ENCODE measurements at regions not wholly inside any gene's neighbourhood (a gene's known extent, or its start where the extent isn't known, plus 50 kb on each side); places are given as distances from the start of the nearest gene placed in this dataset.
A peak's percentile ranks its signal among the peaks of the same experiment; 100 is the strongest.

DNA sequence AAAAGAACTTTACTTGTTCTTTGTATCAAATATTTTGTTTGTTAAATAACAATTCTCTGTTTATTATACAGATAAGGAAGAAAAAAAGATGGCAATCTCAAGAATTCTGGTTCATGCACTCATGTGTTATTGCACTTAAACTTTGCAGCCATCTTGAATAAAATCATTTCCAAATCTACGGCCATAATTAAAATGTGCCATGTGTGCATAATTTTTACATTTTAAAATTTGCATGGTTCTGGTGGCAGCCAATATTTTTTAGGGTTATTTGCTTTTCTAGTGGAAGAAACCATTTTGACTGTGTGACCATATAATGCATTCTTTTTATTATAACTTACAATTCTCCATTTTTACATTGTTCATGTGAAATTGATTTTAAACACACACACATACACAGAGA lies 1518.1 kb upstream of the ZEB2 start:
- no peak for DNase-seq (ENCODE audit: low spot score)

DNA sequence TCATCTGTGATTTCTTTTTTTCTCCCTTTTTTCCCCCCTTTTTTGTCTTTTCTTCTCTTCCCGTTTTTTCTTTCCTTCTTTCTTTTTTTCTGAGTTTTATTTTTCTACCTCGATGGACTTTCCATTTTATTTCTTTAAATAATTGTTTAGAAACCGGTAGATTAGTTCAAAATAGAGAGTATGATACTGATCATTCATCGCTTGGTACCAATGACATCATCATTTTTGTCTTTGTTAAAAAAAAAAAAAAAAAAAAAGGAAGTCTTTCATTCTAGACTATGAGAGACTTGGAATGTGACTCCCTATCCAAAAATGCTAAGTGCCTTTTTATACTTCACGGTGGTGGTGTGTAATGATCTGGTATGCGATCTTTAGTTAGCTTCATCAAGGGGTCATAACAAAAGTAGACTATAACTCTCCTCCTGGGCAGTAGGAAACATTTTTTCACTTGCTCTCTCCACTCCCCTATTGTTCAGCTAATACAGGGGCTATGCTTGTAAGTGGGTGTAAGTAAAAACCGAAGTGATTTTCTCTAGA lies 1517.5 kb upstream of the ZEB2 start:
- no peak for DNase-seq (ENCODE audit: low spot score)

DNA sequence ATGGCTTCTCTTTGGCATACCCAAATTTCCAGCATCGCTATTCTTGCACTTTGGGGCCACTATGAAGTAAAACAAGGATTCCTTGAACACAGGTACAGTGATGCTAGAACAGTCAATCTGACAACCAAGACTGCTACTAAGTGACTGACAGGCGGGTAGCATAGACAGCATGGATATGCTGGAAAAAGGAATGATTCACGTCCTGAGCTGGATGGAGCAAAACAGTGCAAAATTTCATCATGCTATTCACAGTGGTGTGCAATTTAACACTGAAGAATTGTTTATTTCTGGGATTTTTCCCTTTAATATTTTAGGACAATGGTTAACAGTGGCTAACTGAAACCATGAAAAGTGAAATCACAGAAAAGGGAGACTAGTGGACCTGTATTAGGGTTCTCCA lies 1511.2 kb upstream of the ZEB2 start:
- no peak for DNase-seq (ENCODE audit: low spot score)

GRCh38 chr2:146027156-146027555 lies 1507.2 kb upstream of the ZEB2 start:
- DNase-seq (ENCODE audit: low spot score): no peak

GRCh38 chr2:146025519-146025918 lies 1505.6 kb upstream of the ZEB2 start:
- no peak for DNase-seq (ENCODE audit: low spot score)

DNA sequence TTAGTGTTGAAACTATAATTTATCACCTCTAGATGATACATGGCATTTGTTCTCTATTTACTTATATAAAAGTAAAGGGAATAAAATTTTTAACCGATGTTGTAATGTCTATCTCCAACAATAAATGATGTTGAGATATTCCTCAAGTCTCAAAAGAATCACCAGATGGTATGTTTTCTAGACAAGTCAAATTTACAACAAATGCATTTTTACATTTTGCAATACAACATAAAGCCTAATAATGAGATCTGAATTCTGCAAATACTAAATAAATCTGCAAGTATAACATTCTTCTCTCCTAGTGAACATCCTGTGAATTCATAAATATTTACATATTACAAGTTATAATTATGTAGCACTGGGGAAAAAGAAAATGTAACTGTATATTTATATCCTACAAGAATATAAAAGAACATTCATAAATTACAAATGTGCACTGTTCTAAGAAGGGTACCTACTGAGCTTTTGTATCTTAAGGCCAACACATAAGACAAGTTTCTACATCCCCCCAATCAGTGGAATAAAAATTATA lies 1504.4 kb upstream of the ZEB2 start:
- no peak for DNase-seq (ENCODE audit: low spot score)

- DNase-seq (ENCODE audit: low spot score): no peak
These were observed 1484.5 kb upstream of the ZEB2 start for GRCh38 chr2:146004462-146004861.

DNA sequence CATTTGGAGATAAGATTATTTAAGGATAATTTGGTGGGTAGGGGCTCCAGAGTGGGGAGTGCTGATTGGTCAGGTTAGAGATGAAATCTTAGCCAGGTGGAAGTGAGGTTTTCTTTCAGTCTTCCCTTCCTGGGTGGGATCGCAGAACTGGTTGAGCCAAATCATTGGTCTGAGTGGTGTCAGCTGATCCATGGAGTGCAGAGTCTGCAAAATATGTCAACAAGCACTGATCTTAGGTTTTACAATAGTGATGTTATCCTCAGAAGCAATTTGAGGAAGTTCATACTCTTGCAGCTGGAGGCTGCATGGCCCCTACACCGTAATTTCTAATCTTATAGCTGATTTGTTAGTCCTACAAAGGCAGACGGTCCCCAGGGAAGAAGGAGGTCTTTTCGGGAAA lies 1483.4 kb upstream of the ZEB2 start:
- no peak for DNase-seq (ENCODE audit: low spot score)

GRCh38 chr2:145994910-145995309 lies 1475.0 kb upstream of the ZEB2 start:
- DNase-seq (ENCODE audit: low spot score): no peak

DNA sequence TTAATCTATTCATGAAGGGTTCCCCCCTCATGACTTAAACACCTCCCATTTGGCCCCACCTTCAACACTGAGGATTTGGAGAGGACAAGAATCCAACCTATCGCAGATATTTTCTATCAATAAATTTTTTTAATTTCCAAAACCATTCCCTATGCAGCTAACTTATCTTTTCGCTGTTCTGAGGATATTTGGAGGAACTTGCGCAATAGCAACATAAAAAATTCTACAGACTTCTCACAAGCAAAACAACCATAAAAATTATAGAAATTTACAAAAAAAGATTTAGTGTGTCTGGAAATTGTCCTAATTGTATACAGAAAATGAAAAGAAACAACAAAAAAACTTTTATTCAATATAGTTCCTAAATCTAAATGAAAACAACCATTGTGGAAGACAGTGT lies 1472.7 kb upstream of the ZEB2 start:
- no peak for DNase-seq (ENCODE audit: low spot score)

- DNase-seq (ENCODE audit: low spot score): no peak
These were observed 1467.9 kb upstream of the ZEB2 start for GRCh38 chr2:145987793-145988192.

DNA sequence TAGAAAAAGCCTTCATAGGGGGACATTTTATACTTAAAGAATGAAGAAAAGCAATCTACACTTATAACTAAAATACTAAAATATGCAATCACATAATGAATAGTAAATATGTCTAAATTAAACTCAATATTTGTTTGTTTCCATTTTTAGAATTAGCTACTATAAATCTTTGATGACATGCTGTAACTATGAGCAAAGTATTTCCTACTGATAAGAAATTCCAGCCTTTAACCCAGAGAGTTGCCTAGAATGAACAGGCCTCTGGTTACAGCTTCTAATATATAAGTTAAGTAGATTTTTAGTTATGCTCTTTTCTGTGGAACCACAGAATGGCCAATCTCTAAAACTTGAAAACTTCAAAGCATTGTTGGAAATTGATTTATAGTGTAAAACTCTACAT lies 1465.6 kb upstream of the ZEB2 start:
- DNase-seq (ENCODE audit: low spot score): peak; percentile 9

- peak; percentile 68 for DNase-seq (ENCODE audit: low spot score)
These were observed 1464.7 kb upstream of the ZEB2 start for GRCh38 chr2:145984580-145984979.

DNA sequence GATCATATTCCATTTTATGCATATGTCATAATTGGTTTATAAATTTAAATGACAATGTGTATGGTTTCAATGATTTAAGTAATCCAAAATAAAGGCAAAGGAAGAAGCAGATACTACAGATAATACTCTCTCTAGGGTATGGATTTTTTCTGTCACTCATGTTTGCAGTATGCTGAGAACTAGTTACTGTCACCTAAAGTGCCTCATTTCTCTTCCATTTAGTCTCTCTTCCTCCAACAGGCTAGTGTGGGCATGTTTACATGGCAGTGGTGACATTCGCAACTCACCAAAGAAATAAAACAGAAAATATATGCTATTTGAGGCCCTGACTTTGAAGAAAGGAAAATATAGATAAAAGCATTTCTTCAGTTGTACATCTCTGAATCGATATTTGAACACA lies 1460.4 kb upstream of the ZEB2 start:
- DNase-seq (ENCODE audit: low spot score): no peak

- no peak for DNase-seq (ENCODE audit: low spot score)
These were observed 1455.5 kb upstream of the ZEB2 start for GRCh38 chr2:145975406-145975805.

GRCh38 chr2:145961846-145962245 lies 1441.9 kb upstream of the ZEB2 start:
- DNase-seq (ENCODE audit: low spot score): no peak

DNA sequence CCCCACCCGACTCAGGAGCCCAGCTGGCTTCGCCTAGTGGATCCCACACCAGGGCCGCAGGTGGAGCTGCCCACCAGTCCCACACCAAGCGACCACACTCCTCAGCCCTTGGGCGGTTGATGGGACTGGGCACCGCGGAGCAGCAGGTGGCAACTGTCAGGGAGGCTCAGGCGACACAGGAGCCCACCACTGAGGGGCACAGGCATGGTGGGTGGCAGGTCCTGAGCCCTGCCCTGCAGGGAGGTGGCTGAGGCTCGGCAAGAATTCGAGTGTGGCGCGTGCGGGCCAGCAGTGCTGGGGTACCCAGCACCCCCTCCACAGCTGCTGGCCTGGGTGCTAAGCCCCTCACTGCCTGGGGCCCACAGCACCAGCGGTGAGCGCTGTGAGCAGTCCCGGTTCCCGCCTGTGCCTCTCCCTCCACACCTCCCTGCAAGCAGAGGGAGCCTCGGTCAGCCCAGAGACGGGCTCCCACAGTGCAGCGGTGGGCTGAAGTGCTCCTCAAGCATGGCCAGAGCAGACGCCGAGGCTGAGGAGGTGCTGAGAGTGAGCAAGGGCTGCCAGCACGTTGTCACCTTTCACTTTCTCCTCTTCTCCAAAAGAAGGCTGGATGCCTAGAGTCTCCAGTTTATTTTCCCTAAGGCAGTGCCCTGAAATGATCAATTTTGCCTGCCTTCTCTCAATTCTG lies 1440.7 kb upstream of the ZEB2 start:
- DNase-seq (ENCODE audit: low spot score): no peak

DNA sequence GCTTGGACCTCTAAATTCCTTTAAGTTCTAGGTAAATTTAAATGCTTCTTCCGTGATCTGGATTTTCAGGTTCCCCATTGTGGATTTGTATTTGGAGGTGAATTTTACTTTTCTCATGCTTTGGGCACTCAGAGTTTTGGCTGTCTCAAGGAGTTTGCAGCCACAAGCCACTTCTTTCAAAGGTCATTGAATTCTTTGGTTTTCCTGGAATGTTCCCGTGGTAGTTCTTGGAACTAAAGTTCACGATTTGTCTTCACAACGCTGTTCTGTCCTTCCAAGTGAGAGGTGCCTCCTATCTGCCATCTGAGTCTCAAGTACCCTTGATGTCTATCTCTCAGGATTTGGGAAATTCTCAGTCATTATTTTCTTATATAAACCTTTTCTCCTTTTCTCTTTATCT lies 1438.7 kb upstream of the ZEB2 start:
- DNase-seq (ENCODE audit: low spot score): no peak

DNA sequence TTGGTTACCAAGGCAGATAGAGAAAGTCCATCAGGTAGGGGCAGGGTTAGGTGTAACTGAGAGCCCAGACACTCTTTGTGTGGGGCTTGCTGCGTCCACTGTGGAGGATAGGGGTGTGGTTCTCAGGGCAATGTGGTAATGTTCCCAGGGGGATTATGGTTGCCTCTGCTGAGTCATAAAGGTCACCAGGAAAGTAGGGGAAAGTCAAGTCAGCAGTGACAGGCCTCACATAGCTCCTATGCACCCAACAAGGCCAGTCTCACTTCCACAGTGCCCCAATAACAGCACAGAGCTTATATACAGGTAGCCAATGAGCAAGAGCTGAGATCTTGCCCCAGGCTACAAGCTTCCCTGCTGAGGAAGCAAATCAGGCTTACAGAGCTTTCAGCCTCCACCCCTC lies 1438.0 kb upstream of the ZEB2 start:
- peak; percentile 8 for DNase-seq (ENCODE audit: low spot score)

DNA sequence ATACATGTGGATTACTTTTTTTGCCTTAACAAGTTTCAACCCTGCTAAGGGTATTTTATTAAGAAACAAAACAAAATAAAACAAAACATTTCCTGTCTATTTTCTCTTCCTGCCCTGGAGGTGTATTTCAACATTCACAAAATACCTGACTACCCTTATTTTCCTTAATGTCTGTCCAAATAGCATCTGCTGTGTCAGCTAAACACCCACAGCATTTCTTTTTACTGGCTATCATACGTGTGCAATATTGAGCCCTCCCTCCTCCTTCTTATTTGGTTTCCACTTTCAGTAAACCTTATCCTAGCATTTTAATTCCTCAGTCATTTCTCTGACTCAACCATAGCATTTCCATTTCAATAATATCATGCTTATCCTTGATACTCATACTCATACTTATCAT lies 1420.0 kb upstream of the ZEB2 start:
- no peak for DNase-seq (ENCODE audit: low spot score)

DNA sequence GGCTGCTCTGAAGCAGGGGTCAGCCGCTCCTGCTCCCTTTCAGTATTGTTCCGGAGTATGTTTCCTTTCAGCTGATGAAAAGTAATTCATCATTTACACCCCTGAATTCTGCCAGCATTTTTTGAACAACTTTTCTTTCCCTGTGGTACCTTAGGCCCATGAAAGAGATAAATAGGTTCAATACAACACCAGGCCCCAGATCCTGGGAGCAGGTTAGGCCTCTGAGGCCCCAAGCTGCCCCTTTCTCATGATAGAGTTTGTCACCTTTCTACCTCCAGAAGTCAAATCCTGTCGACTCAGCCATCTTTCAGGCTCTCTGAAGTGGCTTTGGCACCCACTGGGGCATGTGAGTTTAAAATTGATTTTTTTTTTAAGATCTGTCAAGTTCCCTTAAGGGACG lies 1415.1 kb upstream of the ZEB2 start:
- no peak for DNase-seq (ENCODE audit: low spot score)

DNA sequence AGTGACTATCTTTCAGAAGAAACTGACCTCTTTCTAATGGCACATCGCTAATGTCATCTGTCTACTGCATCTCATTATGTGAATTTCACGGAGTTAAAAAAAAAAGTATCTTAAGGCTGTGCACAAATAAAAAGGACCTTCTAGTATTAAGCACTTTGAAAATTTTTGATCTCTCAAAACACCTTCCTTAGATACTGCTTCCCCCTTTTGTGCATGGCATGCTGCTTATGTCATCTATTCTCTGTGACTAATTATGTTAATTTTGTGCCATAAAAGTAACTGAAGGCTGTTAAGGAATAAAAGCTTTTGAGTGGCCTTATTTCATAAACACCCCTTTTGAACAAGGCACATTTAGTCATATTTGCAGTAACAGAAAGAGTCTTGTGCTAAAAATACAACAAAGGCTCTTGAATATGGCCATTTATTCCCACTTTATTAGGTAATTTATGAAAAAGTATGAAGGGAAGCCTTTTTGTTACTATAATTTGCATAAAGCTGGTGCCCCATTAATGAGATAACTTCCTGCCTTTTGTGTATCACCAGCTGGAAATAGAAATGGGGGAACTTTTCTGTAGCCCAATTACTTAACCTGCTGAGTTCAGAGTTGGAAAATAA lies 1412.0 kb upstream of the ZEB2 start:
- DNase-seq (ENCODE audit: low spot score): no peak

GRCh38 chr2:145930318-145930717 lies 1410.4 kb upstream of the ZEB2 start:
- no peak for DNase-seq (ENCODE audit: low spot score)
